Fibroblast of peridontal ligament (primary cell): ENCODE measurements at regions not wholly inside any gene's neighbourhood (a gene's known extent, or its start where the extent isn't known, plus 50 kb on each side); places are given as distances from the start of the nearest gene placed in this dataset.
A peak's percentile ranks its signal among the peaks of the same experiment; 100 is the strongest.

Source experiments
- DNase-seq: peaks from one replicate; pipeline ENCODE4 v3.0.0-alpha.2; 2010; ENCODE audit errors: extremely low read depth

GRCh38 chr3:168517249-168518071 lies 421.7 kb upstream of the GOLIM4 start:
- no peak for DNase-seq

DNA sequence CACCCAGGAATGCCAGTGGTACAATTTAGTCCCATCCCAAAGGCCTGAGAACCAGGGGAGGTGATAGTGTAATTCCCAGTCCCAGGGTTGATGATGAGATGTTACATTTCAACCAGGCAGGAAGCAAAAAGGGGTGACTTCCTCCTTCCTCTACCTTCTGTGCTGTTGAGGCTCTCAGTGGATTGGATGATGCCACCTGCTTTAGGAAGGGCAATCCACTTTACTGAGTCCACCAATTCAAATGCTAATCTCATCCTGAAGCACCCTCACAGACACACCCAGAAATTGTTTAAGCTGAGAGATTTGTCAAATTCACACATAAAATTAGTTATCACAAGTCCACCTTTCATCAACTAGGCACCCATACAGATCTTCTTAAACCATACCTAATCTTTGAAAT lies 418.5 kb upstream of the GOLIM4 start:
- no peak for DNase-seq

GRCh38 chr3:168512802-168513201 lies 417.1 kb upstream of the GOLIM4 start:
- DNase-seq = no peak

- peak; percentile 15 for DNase-seq
Measured at GRCh38 chr3:168511428-168512014, 415.8 kb upstream of the GOLIM4 start.

GRCh38 chr3:168506589-168506988 lies 410.9 kb upstream of the GOLIM4 start:
- no peak for DNase-seq

GRCh38 chr3:168501570-168501969 lies 405.8 kb upstream of the GOLIM4 start:
- DNase-seq = no peak

GRCh38 chr3:168498194-168498593 lies 402.5 kb upstream of the GOLIM4 start:
- DNase-seq = no peak

DNA sequence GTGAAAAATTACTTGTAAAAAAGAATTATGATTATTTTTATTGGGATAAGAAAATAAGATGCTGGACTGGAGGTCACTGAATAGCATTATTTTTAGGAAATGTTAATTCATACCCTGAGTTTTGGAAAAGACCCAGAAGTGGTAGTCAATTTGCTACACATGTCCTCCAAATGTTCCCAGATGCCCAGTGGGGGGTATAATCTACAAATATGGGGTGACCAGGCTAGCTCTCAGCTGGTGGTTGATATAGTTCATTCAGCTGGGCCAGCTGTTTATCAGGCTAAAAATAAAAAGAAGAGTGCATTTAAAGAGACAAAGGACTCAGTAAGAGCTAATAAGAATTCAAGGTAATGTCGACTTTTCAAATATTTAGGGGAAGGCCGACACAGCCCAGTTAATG lies 402.0 kb upstream of the GOLIM4 start:
- no peak for DNase-seq

GRCh38 chr3:168497183-168497582 lies 401.5 kb upstream of the GOLIM4 start:
- no peak for DNase-seq

DNA sequence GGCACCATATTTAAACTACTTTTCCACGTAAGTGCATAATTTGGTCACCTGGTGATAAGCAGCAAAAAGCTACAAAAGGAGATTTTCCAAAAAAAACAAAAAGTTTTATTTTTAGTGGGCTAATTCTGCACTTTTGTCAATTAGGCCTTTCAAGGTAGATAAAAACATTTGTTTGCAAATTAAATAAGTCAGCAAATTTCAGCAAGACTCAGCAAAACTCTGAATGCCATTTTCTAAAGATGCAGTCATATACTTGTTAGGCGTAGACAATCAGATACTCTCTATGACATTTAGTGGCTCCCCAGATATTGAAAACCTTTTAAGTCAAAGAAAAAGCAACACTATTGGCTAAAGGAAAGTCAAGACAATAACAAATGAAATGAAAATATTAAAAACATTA lies 400.2 kb upstream of the GOLIM4 start:
- no peak for DNase-seq

DNA sequence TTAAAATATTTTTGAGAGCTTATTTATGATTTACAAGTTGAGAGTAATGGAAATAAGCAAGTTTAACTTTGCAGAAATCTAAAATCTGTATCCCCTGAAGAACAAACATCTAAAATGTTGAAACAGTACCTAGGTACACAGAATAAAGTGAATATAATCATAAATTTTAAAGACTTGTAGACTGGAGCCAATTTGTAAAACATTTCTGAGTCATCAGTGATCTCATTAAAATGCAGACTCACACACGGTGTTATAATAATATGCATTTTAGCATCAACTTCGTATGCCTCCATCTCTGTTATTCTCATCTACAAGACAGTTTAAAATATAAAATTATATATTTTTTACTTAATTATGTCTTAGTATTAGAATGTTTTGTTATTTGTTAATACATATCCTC lies 399.5 kb upstream of the GOLIM4 start:
- DNase-seq = no peak

DNA sequence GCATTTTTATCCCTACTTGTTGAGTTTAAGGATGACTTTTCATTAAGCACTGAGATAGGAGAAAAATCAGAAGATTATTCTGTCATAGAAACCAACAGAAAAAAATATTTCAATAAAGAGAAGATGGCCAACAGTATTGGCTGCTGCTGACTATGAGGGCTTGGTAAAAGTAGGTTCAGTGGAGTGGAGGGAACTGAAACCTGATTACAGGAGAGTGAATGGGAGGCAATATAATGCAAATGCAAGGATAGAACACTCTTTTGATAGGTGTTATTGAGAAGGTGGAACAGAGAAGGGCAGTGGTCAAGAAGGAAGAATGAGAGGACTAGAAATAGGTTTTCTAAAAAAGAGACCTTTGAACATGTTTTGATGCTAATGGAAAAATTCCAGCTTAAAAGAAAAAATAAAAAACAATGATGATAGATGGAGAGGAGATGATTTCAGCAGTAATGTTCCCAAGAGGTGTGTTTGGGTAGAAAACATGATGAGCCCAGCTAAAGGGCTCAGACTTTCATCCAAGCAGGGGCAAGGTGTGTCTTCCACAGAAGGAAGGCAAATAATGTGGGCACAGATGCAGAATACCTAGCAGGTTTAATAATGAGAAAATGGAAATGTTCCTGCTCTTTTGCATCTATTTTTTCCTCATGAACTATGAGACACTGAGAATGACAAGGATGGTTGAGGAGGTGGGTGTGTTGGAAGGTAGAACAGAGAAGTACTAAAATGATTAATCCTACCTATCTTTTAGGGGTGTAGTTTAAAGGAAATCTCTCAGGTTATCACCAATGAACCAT lies 397.9 kb upstream of the GOLIM4 start:
- no peak for DNase-seq

DNA sequence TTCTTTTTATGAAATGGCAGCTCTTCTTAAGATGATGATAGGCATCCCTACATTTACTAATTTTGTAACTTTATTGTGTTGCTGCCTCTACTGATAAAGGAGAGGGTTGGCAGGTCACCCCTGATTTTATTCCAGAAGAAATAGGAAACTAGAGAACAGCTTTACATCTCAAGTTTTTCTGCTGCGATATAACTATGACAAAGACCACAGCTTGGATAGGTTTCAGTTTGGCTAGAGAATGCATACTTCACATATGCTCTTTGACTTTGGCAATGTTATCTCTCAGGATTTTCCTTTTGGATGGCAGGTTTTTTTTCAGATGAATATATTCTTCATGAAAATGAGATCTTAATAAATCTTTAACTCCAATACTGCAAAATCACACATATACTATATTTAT lies 395.3 kb upstream of the GOLIM4 start:
- no peak for DNase-seq

GRCh38 chr3:168489301-168489700 lies 393.6 kb upstream of the GOLIM4 start:
- no peak for DNase-seq

DNA sequence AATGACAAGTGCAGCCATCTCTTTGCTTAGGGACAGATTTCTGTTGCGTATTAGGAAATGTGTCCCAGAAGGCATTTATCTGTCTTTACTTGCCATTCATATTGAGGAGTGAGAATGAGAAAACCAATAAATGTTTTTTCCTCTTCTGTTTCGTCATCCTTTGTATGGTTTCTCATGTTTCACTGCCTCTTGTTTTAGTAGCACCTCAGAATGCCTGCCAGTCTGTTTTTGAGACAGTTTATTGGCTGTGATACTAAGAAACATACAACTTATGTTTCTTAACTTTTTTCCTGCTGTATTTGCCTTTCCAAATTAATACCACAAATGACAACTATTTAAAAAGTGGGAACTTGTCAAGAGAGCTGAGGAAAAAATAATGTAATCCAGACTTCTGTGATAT lies 390.2 kb upstream of the GOLIM4 start:
- DNase-seq = no peak

DNA sequence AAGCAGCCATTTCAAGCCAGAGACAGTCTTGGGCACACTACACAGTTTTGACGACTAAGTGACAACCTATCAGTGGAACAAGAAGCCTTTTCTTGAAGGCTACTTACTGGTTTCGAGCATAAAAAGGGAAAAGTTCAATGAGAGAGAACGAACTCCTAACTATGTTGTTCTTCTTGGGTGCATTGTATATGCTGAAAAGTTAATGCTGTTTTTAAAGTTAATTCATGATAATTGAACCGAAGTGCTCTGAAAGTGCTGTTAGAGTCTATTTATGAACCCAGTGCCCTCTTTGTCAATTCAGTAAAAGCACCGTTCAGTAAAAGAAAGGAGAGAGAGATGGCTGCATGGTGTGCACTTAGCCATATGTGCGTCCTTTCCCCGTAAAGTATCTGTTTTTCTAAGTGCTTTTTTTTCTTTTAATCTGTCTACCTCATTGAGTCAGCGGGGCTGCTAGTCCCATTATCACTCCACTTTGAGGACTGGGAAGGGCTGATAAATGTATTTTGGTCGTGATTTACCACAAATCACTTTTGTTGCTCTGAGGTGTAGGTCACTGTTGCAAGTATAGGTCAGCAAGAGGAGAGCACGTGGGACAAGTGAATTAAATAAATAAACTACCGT lies 380.7 kb upstream of the GOLIM4 start:
- no peak for DNase-seq

DNA sequence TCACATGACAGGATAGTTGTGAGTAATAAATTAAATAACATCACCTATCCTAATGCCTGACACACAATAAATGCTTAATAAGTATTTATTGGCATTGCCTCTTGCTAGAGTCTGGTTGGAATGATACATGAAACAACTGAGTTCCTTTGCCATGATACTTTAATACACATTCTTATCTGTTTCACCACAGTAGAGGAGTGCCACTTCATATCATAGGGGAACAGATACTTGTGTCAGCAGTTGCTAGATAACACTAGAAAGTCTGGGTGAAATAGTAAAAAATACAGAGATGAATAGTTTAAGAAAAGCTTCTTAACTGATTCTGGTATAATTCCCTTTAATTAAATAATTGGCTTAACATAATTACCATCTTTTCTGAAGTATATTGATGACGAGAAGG lies 380.0 kb upstream of the GOLIM4 start:
- no peak for DNase-seq

GRCh38 chr3:168473334-168473890 lies 377.7 kb upstream of the GOLIM4 start:
- DNase-seq = no peak

- no peak for DNase-seq
Measured at GRCh38 chr3:168472783-168473182, 377.1 kb upstream of the GOLIM4 start.

- DNase-seq = no peak
Measured at GRCh38 chr3:168470380-168470779, 374.7 kb upstream of the GOLIM4 start.

GRCh38 chr3:168469436-168469835 lies 373.7 kb upstream of the GOLIM4 start:
- DNase-seq = no peak

DNA sequence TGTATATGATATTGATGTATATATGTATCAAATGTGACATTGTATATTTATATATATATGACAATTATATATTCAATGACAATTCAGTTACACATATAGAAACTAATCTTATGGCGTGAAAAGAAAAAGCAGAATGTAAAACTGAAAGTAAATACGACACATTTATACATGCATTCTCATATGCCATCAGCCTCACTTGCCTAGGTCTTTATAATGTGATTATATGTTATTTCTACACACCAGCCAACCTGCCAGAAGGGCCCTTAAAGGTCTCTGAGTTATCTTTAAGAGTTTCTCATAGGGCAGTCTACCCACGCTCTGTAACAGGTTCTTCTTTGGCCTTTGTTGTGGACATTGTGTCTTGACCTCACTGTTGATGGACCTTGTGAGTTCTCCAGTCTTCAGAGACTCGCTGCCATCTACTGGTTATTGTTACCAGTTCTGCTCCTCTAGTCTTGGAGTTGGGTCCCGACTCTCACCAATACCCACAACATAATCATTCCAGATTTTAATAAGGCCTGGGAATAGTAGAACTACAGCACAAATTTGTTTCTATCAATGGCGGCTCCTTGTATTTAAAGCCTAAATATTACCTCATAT lies 371.5 kb upstream of the GOLIM4 start:
- DNase-seq = peak; percentile 41
